OCI-LY1 (cell line): ENCODE measurements at regions not wholly inside any gene's neighbourhood (a gene's known extent, or its start where the extent isn't known, plus 50 kb on each side); places are given as distances from the start of the nearest gene placed in this dataset.

Source experiments
- H2AFZ ChIP-seq: fragments of 200-600 bp; sonication (generic), shearing (Covaris generic); 2 replicates; pipeline ENCODE4 v1.6.0; 2014; ENCODE audit warnings: antibody characterized with exemption, mild to moderate bottlenecking, low read length
- H3F3A ChIP-seq: fragments of 200-600 bp; sonication (generic), shearing (Covaris generic); 2 replicates; pipeline ENCODE4 v1.6.0; 2014; ENCODE audit warnings: mild to moderate bottlenecking, antibody characterized with exemption, low read length, moderate library complexity; ENCODE audit not compliant: insufficient read depth
- H3K27ac ChIP-seq: fragments of 200-600 bp; sonication (generic); 2 replicates; pipeline ENCODE4 v1.5.1; 2014; ENCODE audit warnings: low read length, mixed run types, mild to moderate bottlenecking, low read depth; ENCODE audit not compliant: poor library complexity, severe bottlenecking
- H3K27me3 ChIP-seq: fragments of 200-600 bp; sonication (generic); 2 replicates; pipeline ENCODE4 v1.6.0; 2014; ENCODE audit warnings: antibody characterized with exemption, mild to moderate bottlenecking, low read length, moderate library complexity; ENCODE audit not compliant: insufficient read depth
- H3K36me3 ChIP-seq: fragments of 200-600 bp; sonication (generic); 2 replicates; pipeline ENCODE4 v1.6.1; 2014; ENCODE audit warnings: mild to moderate bottlenecking, antibody characterized with exemption, low read length, moderate library complexity, mixed read lengths; ENCODE audit not compliant: insufficient read depth
- H3K4me1 ChIP-seq: fragments of 200-600 bp; sonication (generic); 2 replicates; pipeline ENCODE4 v1.5.1; 2014; ENCODE audit warnings: mild to moderate bottlenecking, low read length, moderate library complexity; ENCODE audit not compliant: insufficient read depth, severe bottlenecking
- H3K4me2 ChIP-seq: fragments of 200-600 bp; sonication (generic), shearing (Covaris generic); 2 replicates; pipeline ENCODE4 v1.6.1; 2014; ENCODE audit warnings: low read length
- H3K4me3 ChIP-seq: fragments of 200-600 bp; sonication (generic); 2 replicates; pipeline ENCODE4 v1.5.1; 2014; ENCODE audit warnings: low read length, low read depth, mild to moderate bottlenecking, mixed read lengths; ENCODE audit not compliant: poor library complexity, severe bottlenecking
- H3K79me2 ChIP-seq: fragments of 200-600 bp; shearing (Covaris generic); 2 replicates; pipeline ENCODE4 v1.6.1; 2016; ENCODE audit warnings: mixed run types, low read length, mixed read lengths; ENCODE audit not compliant: insufficient read depth
- H3K9ac ChIP-seq: fragments of 200-600 bp; sonication (generic), shearing (Covaris generic); 2 replicates; pipeline ENCODE4 v1.6.1; 2014; ENCODE audit warnings: mild to moderate bottlenecking, low read length, mixed read lengths
- H3K9me2 ChIP-seq: fragments of 200-600 bp; sonication (generic), shearing (Covaris generic); 2 replicates; pipeline ENCODE4 v1.6.1; 2014; ENCODE audit warnings: low read depth, mild to moderate bottlenecking, low read length, mixed read lengths
- H3K9me3 ChIP-seq: fragments of 200-600 bp; shearing (Covaris generic); 2 replicates; pipeline ENCODE4 v1.6.1; 2014; ENCODE audit warnings: low read length, mixed read lengths
- H4K20me1 ChIP-seq: fragments of 200-600 bp; sonication (generic), shearing (Covaris generic); 2 replicates; pipeline ENCODE4 v1.6.0; 2016; ENCODE audit warnings: mild to moderate bottlenecking, low read length; ENCODE audit not compliant: insufficient read depth
- EZH2 ChIP-seq: fragments of 200-600 bp; sonication (generic), shearing (Covaris generic); IDR thresholded peaks from 2 replicates; pipeline ENCODE4 v1.8.0; 2017; ENCODE audit warnings: borderline replicate concordance, mixed run types, mild to moderate bottlenecking, antibody characterized with exemption, low read length, moderate library complexity, mixed read lengths
- TF ChIP-seq, protein P1 (sequence below): fragments of 200-600 bp; sonication (generic), shearing (Covaris generic); IDR thresholded peaks from 2 replicates; pipeline ENCODE4 v1.5.1; 2017; ENCODE audit warnings: mild to moderate bottlenecking, antibody characterized with exemption, low read length, moderate library complexity, mixed read lengths

DNA sequence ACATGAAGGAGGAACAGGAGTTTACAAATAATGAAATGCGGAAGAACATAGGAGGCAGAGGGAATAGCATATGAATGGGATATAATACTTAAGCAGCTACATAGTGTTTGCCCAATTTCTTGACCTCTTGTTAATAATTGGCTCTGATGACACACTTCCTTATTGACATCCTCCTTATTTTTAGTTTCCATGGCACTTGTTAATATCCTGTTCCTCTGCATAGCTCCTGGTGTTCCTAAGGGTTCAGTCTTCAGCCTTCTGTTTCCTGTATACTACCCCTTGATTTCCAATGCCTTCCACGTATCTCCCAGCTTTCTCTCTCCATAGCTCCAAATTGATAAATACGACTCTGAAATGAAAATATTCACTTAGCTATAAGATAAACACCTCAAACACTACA lies 663.8 kb upstream of the API5 start:
- Histone ChIP-seq H3K9me3 (no peaks in the 10 kb centered on the region), H3K27me3 (no peaks in the 10 kb centered on the region), H3K9me2 (no peaks in the 10 kb centered on the region), H3F3A (no peaks in the 10 kb centered on the region), H3K79me2 (no peaks in the 10 kb centered on the region), H4K20me1 (no peaks in the 10 kb centered on the region), H2AFZ (no peak overlapping the region), H3K4me3 (no peak overlapping the region), H3K9ac (no peak overlapping the region), H3K4me1 (no peaks in the 10 kb centered on the region), H3K36me3 (no peaks in the 10 kb centered on the region), H3K27ac (no peak overlapping the region), H3K4me2 (no peak overlapping the region)
- TF ChIP-seq, protein P1, sequence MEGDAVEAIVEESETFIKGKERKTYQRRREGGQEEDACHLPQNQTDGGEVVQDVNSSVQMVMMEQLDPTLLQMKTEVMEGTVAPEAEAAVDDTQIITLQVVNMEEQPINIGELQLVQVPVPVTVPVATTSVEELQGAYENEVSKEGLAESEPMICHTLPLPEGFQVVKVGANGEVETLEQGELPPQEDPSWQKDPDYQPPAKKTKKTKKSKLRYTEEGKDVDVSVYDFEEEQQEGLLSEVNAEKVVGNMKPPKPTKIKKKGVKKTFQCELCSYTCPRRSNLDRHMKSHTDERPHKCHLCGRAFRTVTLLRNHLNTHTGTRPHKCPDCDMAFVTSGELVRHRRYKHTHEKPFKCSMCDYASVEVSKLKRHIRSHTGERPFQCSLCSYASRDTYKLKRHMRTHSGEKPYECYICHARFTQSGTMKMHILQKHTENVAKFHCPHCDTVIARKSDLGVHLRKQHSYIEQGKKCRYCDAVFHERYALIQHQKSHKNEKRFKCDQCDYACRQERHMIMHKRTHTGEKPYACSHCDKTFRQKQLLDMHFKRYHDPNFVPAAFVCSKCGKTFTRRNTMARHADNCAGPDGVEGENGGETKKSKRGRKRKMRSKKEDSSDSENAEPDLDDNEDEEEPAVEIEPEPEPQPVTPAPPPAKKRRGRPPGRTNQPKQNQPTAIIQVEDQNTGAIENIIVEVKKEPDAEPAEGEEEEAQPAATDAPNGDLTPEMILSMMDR, result no peak
- no peak for TF ChIP-seq EZH2

GRCh38 chr11:42651621-42652020 lies 660.2 kb upstream of the API5 start:
- Histone ChIP-seq H2AFZ (no peak overlapping the region), H3K9me3 (no peaks in the 10 kb centered on the region), H3K9me2 (no peaks in the 10 kb centered on the region), H3K27ac (no peak overlapping the region), H3K4me2 (no peak overlapping the region), H3K27me3 (no peaks in the 10 kb centered on the region), H3K4me3 (no peak overlapping the region), H3F3A (no peaks in the 10 kb centered on the region), H3K9ac (no peak overlapping the region), H3K36me3 (no peaks in the 10 kb centered on the region), H3K4me1 (no peaks in the 10 kb centered on the region), H4K20me1 (no peaks in the 10 kb centered on the region), H3K79me2 (no peaks in the 10 kb centered on the region)
- TF ChIP-seq, protein P1, result no peak
- no peak for TF ChIP-seq EZH2

GRCh38 chr11:42657169-42657568 lies 654.6 kb upstream of the API5 start:
- Histone ChIP-seq H4K20me1 (no peaks in the 10 kb centered on the region), H3K4me2 (no peak overlapping the region), H3K36me3 (no peaks in the 10 kb centered on the region), H3K27me3 (no peaks in the 10 kb centered on the region), H3K27ac (no peak overlapping the region), H3K9ac (no peak overlapping the region), H3K79me2 (no peaks in the 10 kb centered on the region), H2AFZ (no peak overlapping the region), H3K9me2 (no peaks in the 10 kb centered on the region), H3K4me1 (no peaks in the 10 kb centered on the region), H3K9me3 (no peaks in the 10 kb centered on the region), H3K4me3 (no peak overlapping the region), H3F3A (no peaks in the 10 kb centered on the region)
- no peak for TF ChIP-seq EZH2
- TF ChIP-seq, protein P1, result no peak
